ENCODE measurements at regions not wholly inside any gene's neighbourhood (a gene's known extent, or its start where the extent isn't known, plus 50 kb on each side); places are given as distances from the start of the nearest gene placed in this dataset.
"Not testable (repeated sequence)": the region's sequence is repeated elsewhere in the genome, so short reads cannot be mapped to it uniquely, and the experiment has no call there.

GRCh38 chr12:75751769-75752471, 240.5 kb upstream of the KRR1 start:
- no peak for DNase-seq

- DNase-seq, result no peak
Observed at GRCh38 chr12:75750716-75751306, 239.4 kb upstream of the KRR1 start.

- not testable (repeated sequence) for DNase-seq
Observed at GRCh38 chr12:75748990-75749389, 237.6 kb upstream of the KRR1 start.

GRCh38 chr12:75748136-75748535, 236.7 kb upstream of the KRR1 start:
- no peak for DNase-seq

GRCh38 chr12:75747572-75748021, 236.2 kb upstream of the KRR1 start:
- no peak for DNase-seq

GRCh38 chr12:75746621-75747020, 235.2 kb upstream of the KRR1 start:
- no peak for DNase-seq

GRCh38 chr12:75744607-75745256, 233.3 kb upstream of the KRR1 start:
- DNase-seq, result no peak

- DNase-seq, result no peak
Observed at GRCh38 chr12:75742961-75743360, 231.6 kb upstream of the KRR1 start.

- no peak for DNase-seq
Observed at GRCh38 chr12:75742048-75742447, 230.6 kb upstream of the KRR1 start.

- DNase-seq, result no peak
Observed at GRCh38 chr12:75739912-75740311, 228.5 kb upstream of the KRR1 start.

- DNase-seq, result not testable (repeated sequence)
Observed at GRCh38 chr12:75739098-75739497, 227.7 kb upstream of the KRR1 start.

- DNase-seq, result peak; percentile 51
Observed at GRCh38 chr12:75738486-75738885, 227.1 kb upstream of the KRR1 start.

- no peak for DNase-seq
Observed at GRCh38 chr12:75735853-75736252, 224.4 kb upstream of the KRR1 start.

GRCh38 chr12:75728826-75729225, 217.4 kb upstream of the KRR1 start:
- DNase-seq, result no peak

GRCh38 chr12:75727577-75727976, 216.2 kb upstream of the KRR1 start:
- DNase-seq, result no peak

GRCh38 chr12:75725521-75726111, 214.2 kb upstream of the KRR1 start:
- DNase-seq, result no peak

GRCh38 chr12:75724928-75725312, 213.5 kb upstream of the KRR1 start:
- no peak for DNase-seq

- no peak for DNase-seq
Observed at GRCh38 chr12:75724307-75724927, 213.0 kb upstream of the KRR1 start.

- DNase-seq, result peak; percentile 39
Observed at GRCh38 chr12:75722714-75723200, 211.3 kb upstream of the KRR1 start.

- no peak for DNase-seq
Observed at GRCh38 chr12:75721796-75722195, 210.4 kb upstream of the KRR1 start.

GRCh38 chr12:75720812-75721641, 209.6 kb upstream of the KRR1 start:
- no peak for DNase-seq

- DNase-seq, result no peak
Observed at GRCh38 chr12:75717902-75718301, 206.5 kb upstream of the KRR1 start.
